ENCODE measurements at regions not wholly inside any gene's neighbourhood (a gene's known extent, or its start where the extent isn't known, plus 50 kb on each side); places are given as distances from the start of the nearest gene placed in this dataset.

DNA sequence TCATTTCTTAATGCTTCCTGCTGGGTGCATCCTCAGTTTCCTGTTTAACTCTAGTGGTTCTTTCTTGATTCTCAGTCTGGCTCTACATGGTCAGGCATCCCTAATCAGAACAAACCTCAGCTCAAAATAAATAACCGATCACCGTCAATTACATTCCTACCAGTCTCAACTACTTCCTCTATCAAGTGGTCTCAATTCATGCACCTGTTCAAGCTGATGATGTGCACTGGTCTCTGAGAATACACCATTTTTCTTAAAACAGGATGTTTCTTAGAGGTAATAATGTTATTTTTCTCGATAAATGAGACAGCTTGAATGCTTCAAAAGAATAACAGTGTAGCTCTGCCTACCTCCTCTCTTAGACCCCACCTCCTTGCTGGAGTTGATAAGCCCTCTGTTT lies 420.9 kb downstream of the SOCS6 start:
- TF ChIP-seq, protein P1, sequence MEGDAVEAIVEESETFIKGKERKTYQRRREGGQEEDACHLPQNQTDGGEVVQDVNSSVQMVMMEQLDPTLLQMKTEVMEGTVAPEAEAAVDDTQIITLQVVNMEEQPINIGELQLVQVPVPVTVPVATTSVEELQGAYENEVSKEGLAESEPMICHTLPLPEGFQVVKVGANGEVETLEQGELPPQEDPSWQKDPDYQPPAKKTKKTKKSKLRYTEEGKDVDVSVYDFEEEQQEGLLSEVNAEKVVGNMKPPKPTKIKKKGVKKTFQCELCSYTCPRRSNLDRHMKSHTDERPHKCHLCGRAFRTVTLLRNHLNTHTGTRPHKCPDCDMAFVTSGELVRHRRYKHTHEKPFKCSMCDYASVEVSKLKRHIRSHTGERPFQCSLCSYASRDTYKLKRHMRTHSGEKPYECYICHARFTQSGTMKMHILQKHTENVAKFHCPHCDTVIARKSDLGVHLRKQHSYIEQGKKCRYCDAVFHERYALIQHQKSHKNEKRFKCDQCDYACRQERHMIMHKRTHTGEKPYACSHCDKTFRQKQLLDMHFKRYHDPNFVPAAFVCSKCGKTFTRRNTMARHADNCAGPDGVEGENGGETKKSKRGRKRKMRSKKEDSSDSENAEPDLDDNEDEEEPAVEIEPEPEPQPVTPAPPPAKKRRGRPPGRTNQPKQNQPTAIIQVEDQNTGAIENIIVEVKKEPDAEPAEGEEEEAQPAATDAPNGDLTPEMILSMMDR (IDR thresholded peaks at IDR 0.05), result no peak
- no peak for TF ChIP-seq POLR2A (IDR thresholded peaks at IDR 0.05)

Measured in right lobe of liver (tissue), 4 donors.